HG02981 (cell line): ENCODE measurements at regions not wholly inside any gene's neighbourhood (a gene's known extent, or its start where the extent isn't known, plus 50 kb on each side); places are given as distances from the start of the nearest gene placed in this dataset.

Experiments
- ATAC-seq: cut with Tn5 transposase; IDR thresholded peaks from one replicate; pipeline ENCODE4 v1.9.1; 2021; ENCODE audit warnings: mild to moderate bottlenecking, moderate library complexity; ENCODE audit not compliant: unreplicated experiment

DNA sequence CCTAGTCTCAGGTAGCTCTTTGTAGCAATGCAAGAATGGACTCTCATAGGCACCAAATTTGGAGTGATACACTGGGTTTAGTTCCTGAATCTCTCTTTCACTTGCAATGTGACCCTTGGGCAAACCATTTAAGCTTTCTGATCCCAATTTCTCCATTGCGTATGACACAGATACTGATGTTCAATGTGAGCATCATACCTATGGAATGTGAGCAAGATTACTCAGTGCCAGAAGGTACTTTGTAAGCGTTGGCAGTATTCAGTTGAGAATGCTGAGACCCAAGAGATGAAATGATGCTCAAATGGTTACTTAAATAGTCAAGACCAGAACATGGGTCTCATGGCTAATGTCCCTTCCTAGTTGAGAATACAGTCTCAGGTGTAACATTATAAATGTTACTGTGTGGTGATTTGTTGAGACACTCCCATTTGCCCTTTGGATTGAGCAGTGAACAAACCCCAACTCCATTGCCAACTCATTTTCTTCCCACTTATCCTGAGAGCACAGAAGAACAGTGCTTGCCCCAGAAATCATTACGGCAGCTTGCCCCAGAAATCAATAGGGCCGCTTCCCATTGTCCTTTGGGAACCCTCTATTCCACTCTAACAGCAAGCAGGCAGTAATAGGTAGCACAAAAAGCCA lies 134.1 kb downstream of the SOX9 start:
- ATAC-seq: no peak

DNA sequence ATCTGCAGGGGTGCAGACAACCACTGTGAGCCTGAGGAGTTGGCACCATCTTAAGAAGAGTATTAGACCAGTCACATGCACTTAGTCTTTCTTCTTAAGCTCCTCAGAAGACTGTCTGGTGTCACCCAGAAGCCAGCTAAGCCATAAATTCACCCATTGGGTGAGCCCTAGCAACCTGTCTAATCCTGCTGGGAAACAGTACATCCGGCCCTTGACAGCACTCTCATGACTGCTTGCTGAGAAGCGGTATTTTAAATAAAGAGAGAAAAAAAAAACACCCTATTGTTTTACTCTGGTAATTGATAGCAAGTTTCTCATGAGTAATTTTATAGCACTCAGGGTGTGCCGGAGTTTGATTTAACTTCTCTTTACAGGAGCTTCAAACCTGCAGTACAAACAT lies 134.7 kb downstream of the SOX9 start:
- ATAC-seq: no peak

DNA sequence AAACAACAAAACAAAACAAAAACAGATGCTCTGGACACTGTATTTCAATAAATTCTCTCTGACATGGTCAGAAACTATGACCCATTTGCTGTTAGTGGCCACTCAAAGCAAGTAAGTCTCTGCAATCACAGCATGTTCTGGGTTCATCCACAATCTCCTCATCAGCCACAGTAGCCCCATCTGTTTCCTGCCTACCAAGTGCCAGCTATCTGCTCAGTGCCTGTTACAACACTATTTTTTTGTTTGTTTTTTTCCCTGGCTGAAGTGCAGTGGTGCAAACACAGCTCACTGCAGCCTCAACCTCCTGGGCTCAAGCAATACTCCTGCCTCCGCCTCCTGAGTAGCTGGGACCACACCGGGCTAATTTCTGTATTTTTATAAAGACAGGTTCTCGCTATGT lies 137.9 kb downstream of the SOX9 start:
- ATAC-seq: no peak

DNA sequence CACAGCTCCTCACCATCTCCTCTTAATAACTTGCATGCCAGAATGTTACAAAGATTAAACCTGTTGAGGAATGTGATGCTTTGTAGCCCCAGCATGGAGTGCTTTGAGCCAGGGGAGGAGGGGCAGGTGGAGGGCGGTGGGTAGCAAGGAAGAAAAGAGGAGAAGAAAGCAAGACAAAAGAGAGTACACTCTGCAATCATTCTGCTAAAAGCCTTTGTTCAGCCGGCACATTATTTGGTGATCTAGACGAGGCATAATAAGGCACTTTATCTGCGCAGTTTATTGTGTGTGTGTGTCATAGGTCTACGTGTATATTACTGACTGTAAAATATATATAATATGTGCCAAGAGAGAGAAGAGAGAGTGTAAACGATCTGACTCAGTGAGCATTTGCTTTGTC lies 139.1 kb downstream of the SOX9 start:
- ATAC-seq: no peak

DNA sequence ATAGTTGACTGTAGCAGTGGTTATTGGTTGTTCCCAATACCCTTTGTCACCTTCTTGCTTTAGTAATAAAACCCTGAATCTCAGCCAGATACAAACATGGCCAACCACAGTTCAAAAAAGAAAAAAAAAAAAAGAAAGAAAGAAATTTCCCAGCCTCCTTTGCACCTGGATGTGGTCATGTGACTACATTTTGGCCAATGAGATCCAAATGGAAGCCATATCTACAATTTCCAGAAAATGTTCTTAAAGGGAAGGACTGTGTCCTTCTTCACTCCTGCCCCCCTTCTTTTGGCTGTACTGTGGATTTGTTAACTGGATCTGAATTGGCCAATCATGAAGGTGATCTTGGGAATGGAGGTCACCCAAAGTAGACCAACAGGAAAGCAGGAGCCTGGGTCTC lies 141.9 kb downstream of the SOX9 start:
- ATAC-seq: no peak

GRCh38 chr17:72264682-72265405 lies 144.0 kb downstream of the SOX9 start:
- no peak for ATAC-seq

DNA sequence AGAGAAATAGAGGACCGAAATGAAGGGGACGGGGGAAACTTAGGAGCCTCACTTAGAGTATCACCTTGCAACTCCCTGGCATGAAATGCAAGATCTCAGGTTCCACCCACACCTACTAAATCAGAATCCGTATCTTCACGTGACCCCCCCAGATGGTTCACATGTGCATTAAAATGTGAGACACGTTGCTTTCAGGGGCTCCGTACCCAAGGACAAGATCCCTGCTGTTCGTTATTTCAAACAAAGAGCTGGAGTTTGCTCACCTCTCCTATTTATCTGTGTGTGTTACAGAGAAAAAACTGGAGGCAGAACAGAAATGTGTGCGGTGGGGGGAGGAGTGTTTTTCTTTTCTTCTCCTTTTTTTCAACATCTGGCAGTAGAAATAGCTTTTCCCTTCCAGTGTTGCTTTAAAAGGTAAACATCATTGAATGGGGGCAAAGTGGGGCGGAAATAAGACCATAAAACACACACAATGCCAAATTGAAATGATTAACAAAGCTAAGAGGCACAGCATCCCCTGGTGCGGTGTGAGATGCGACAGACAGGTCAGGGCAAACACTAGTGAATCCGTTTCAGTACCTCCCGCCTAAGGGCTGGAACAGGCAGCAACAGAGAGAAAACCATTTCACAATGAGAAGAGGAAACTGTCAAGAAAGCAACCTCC lies 145.4 kb downstream of the SOX9 start:
- no peak for ATAC-seq

- ATAC-seq: no peak
These were observed 146.8 kb downstream of the SOX9 start for GRCh38 chr17:72267601-72268000.

DNA sequence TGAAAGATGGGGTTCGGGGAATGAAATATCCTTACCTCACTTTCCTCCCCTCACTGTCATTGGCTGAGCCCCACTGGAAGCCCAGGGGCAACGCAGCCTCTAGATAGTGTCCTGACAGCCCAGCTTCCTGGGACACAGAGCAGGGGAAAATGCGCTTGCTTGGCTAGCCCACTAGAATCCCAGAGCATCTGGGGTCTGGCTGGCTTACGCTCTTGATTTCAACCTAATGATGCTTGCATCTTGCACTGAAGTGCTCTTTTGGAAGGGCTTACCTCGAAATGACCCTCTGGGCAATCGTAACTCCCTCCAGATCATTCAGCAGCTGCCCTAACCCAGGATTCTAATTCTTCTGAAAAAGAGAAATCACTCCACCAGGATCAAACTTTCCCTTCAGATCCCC lies 147.6 kb downstream of the SOX9 start:
- ATAC-seq: no peak

GRCh38 chr17:72270273-72270924 lies 149.6 kb downstream of the SOX9 start:
- ATAC-seq: no peak

DNA sequence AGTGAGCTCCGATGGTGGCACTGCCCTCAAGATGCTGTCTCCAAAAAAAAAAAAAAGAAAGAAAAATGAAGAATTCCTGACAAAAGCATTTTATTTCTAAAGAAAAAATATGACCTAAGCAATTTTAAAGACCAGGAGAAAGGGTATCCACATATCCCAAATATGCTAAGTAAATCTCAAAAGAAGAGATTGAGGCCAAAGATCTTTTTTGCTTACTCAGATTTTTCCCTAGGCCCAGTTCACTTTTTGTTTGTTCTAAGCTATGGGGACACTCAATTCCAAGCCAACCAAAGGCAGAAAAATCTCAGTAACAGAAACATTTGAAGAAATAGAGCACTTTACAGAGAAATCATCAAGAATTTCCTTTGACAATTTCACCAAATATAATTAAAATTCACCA lies 150.8 kb downstream of the SOX9 start:
- no peak for ATAC-seq

- ATAC-seq: no peak
These were observed 152.7 kb downstream of the SOX9 start for GRCh38 chr17:72273289-72274056.

GRCh38 chr17:72274614-72275013 lies 153.8 kb downstream of the SOX9 start:
- ATAC-seq: no peak

DNA sequence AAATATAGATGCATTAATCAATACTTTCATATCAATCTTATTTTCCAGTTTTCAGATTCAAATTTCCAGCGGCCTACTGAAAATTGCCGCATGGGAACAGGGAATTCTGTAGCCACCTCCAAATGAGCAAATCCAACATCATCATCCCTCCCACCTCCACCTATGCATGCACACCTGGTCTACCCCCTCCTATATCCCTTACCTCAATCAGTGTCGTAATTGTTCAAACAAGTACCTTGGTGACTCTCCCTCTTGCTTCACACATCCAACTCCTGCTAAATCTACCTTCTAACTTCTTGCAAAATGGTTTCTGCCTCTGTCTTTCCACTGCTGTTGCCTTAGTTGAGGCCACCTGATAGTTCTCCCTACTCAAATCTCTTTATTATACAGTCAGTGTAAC lies 160.1 kb downstream of the SOX9 start:
- no peak for ATAC-seq

- no peak for ATAC-seq
These were observed 161.7 kb downstream of the SOX9 start for GRCh38 chr17:72282439-72283029.

GRCh38 chr17:72284806-72285205 lies 164.0 kb downstream of the SOX9 start:
- ATAC-seq: no peak

GRCh38 chr17:72287586-72287985 lies 166.8 kb downstream of the SOX9 start:
- ATAC-seq: no peak

GRCh38 chr17:72294487-72294893 lies 173.7 kb downstream of the SOX9 start:
- ATAC-seq: no peak

- ATAC-seq: no peak
These were observed 175.1 kb downstream of the SOX9 start for GRCh38 chr17:72295916-72296315.

GRCh38 chr17:72296456-72296855 lies 175.6 kb downstream of the SOX9 start:
- ATAC-seq: no peak
